ENCODE measurements at regions not wholly inside any gene's neighbourhood (a gene's known extent, or its start where the extent isn't known, plus 50 kb on each side); places are given as distances from the start of the nearest gene placed in this dataset.

DNA sequence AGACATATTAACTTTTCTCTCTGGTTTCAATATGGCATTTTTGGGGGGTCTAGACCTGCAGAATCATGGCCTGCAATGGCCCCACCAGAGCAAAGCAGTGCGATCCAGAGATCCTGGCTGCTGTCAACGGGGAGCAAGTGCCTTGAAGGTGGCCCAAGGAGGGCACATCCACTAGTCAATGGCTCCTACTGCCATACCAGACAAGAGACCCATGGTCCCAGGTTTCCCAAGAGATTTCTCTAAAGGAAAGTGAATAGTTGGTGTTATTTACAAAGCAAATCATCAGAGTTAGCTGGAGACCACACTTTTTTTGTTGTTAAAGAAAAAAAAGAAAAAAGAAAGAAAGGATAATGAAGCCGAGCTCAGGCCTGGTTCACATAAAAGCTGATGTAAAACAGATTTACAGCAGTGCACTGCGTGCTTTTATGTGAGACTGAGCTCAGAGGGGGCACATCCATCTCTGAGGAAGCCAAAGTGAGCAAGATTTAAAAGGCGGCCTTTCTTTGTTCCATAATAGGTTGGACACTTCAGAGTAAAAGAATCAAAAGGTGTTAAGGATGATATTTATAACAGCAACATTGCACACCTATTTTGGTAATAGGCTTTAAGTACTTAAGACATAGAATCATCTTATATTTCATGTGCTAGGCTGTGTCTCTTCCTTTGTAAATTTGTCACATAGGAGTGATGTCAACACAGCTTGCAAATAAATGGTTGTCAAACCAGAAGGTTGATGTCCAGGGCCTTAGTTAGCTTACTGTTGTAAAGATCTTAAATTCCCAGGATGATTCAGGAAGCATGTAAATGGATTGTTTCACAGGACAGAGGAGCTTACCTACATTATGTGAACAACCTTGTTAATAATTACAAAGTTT, 201.3 kb upstream of the NTM start:
- TF ChIP-seq ZNF645 (tag by site-specific recombination; IDR thresholded peaks at IDR 0.05) (no peak), ZNF513 (tag by site-specific recombination; IDR thresholded peaks at IDR 0.05) (no peak), KLF1 (tag by site-specific recombination; IDR thresholded peaks at IDR 0.05) (no peak), ZNF394 (tag by site-specific recombination; IDR thresholded peaks at IDR 0.05; ENCODE audit: borderline replicate concordance) (no peak), CTCF (tag by site-specific recombination; IDR thresholded peaks at IDR 0.05) (no peak), REPIN1 (tag by site-specific recombination; IDR thresholded peaks at IDR 0.05; ENCODE audit: low read depth) (no peak), ZNF433 (tag by site-specific recombination; IDR thresholded peaks at IDR 0.05; ENCODE audit: low read depth) (no peak), ZNF561 (tag by site-specific recombination; IDR thresholded peaks at IDR 0.05; ENCODE audit: borderline replicate concordance) (no peak), ZBTB44 (tag by site-specific recombination; IDR thresholded peaks at IDR 0.05) (no peak), ZNF510 (tag by site-specific recombination; IDR thresholded peaks at IDR 0.05; ENCODE audit: insufficient replicate concordance) (no peak), ZNF214 (tag by site-specific recombination; IDR thresholded peaks at IDR 0.05; ENCODE audit: borderline replicate concordance) (no peak), ZNF24 (tag by site-specific recombination; IDR thresholded peaks at IDR 0.05) (no peak)
- TF ChIP-seq, protein P1, sequence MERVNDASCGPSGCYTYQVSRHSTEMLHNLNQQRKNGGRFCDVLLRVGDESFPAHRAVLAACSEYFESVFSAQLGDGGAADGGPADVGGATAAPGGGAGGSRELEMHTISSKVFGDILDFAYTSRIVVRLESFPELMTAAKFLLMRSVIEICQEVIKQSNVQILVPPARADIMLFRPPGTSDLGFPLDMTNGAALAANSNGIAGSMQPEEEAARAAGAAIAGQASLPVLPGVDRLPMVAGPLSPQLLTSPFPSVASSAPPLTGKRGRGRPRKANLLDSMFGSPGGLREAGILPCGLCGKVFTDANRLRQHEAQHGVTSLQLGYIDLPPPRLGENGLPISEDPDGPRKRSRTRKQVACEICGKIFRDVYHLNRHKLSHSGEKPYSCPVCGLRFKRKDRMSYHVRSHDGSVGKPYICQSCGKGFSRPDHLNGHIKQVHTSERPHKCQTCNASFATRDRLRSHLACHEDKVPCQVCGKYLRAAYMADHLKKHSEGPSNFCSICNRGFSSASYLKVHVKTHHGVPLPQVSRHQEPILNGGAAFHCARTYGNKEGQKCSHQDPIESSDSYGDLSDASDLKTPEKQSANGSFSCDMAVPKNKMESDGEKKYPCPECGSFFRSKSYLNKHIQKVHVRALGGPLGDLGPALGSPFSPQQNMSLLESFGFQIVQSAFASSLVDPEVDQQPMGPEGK (tag by site-specific recombination; IDR thresholded peaks at IDR 0.05) = no peak

Data from HEK293 (cell line).